SW480 (cell line): ENCODE measurements at regions not wholly inside any gene's neighbourhood (a gene's known extent, or its start where the extent isn't known, plus 50 kb on each side); places are given as distances from the start of the nearest gene placed in this dataset.
"Not testable (repeated sequence)": the region's sequence is repeated elsewhere in the genome, so short reads cannot be mapped to it uniquely, and the experiment has no call there.

ENCODE experiments used
- DNase-seq: peaks from one replicate; pipeline ENCODE4 v3.0.0-alpha.2; 2016; ENCODE audit warnings: low spot score

DNA sequence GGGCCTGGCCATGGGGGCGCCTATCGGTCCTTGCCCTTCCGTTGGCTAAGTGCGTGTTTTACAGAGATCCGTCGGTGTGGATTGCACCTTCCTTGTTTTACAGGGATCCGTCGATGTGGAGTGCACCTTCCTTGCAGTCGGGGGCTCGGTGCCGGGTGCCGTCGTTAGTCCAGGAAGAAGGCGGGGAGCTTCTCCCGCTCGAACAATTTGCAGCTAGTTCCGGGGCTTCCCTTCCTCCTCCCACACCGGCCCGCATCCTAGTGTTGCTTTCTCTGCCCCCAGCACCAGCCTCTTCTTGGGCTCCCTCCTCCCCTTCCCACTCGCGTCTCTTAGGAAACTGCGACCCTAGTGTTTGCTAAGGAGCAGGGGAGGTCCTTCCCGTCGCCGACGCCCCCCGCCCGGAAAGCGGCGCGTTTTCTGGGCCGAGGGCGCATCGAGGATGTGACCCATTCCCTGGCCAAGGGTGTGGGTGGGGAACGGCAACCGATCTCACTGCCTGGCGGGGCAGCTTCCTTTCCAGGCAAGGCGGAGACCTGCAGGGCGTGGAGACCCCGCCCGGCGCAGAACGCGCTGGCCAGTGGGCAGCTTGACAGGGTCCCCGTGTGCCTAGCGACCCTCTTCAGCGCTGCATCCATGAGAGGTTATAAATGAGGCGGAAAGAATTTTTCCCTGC lies 75.7 kb upstream of the ZNF91 start:
- DNase-seq, result no peak

- not testable (repeated sequence) for DNase-seq
Measured at GRCh38 chr19:23464349-23464748, 69.1 kb upstream of the ZNF91 start.

DNA sequence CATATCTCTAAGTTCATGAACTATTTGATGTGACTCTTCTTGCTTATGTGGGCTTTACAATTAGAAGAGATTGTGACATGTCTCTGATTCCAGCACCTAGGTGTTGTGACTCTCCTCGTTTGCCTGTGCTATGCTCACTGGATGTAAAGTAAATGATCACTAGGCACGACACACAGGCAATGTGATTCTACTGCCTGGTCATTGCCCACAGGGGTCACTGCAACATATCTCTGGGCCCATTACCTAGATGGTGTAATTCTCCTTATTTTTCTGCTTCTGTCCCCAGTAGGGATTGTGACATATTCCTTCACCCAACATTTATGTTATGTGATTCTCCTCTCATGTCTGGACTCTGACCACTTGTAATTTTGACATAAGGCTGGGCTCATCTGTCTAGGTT lies 65.8 kb upstream of the ZNF91 start:
- DNase-seq, result no peak

DNA sequence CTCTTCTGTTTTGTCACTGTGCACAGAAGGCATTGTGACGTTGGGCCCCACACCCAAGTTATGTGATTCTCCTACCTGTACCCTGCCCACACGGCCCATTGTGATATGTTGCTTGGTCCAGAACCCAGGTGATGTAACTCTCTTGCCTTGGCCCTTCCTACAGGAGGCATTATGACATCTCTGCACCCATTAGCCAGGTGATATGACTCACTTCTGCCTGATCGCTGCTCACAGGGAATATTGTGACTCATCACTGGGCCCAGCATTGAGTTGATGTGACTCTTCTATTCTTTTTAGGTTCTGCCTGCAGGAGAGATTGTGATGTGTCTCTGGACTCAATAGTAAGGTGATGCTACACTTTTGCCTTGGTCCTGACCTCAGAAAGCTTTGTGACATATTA lies 65.4 kb upstream of the ZNF91 start:
- DNase-seq, result no peak
